RWPE2 (cell line): ENCODE measurements at regions not wholly inside any gene's neighbourhood (a gene's known extent, or its start where the extent isn't known, plus 50 kb on each side); places are given as distances from the start of the nearest gene placed in this dataset.
A peak's percentile ranks its signal among the peaks of the same experiment; 100 is the strongest.

Source experiments
- ATAC-seq: fragments of 200-7000 bp; cut with Tn5 transposase; 3 replicates; pipeline ENCODE4 v1.9.1; 2021; ENCODE audit warnings: low read depth
- DNase-seq: peaks from one replicate; pipeline ENCODE4 v3.0.0-alpha.2; 2020; ENCODE audit warnings: low spot score
- H3K27ac ChIP-seq: fragments of 450-650 bp; 2 replicates; pipeline ENCODE4 v1.5.1; 2017; ENCODE audit warnings: mild to moderate bottlenecking; ENCODE audit not compliant: poor library complexity, severe bottlenecking
- H3K27me3 ChIP-seq: fragments of 250-450 bp; sonication (Bioruptor Pico); 2 replicates; pipeline ENCODE4 v1.5.1; 2021; ENCODE audit warnings: mild to moderate bottlenecking, moderate library complexity; ENCODE audit not compliant: insufficient read depth, poor library complexity, severe bottlenecking
- H3K36me3 ChIP-seq: fragments of 250-450 bp; sonication (Bioruptor Pico); 2 replicates; pipeline ENCODE4 v1.5.1; 2020; ENCODE audit warnings: low read depth, mild to moderate bottlenecking, moderate library complexity
- H3K4me1 ChIP-seq: fragments of 250-450 bp; sonication (Bioruptor Pico); 2 replicates; pipeline ENCODE4 v1.5.1; 2021; ENCODE audit warnings: mild to moderate bottlenecking, moderate library complexity; ENCODE audit not compliant: insufficient read depth, poor library complexity, severe bottlenecking
- H3K4me3 ChIP-seq: fragments of 250-450 bp; sonication (Bioruptor Pico); 2 replicates; pipeline ENCODE4 v1.5.1; 2021; ENCODE audit warnings: mild to moderate bottlenecking, moderate library complexity; ENCODE audit not compliant: severe bottlenecking
- H3K9me3 ChIP-seq: fragments of 250-450 bp; sonication (Bioruptor Pico); 2 replicates; pipeline ENCODE4 v1.5.1; 2021; ENCODE audit warnings: mild to moderate bottlenecking, moderate library complexity; ENCODE audit not compliant: severe bottlenecking
- TF ChIP-seq, protein P1 (sequence below): fragments of 450-650 bp; IDR thresholded peaks from one replicate; pipeline ENCODE4 v1.5.1; 2017; ENCODE audit warnings: mild to moderate bottlenecking, moderate library complexity; ENCODE audit not compliant: poor library complexity, severe bottlenecking

DNA sequence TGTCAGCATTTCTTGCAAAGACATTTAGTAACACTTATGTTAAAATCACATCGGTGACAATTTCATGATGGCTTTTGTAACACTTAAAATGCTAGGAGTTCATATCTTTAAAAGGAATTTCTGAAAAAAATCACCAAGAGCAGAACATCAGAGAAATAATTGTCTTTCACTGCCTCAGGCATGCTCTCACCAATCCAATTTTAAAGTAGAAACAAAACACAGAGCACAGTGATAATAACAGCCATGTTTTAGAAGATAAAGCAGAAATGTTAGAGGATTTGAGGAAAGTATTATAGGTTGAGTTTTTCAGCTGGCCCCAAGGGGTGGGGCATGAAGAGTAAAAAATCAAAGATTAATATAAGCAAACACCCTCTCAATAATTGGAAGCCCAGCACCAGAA lies 1037.6 kb downstream of the DSC3 start:
- Histone ChIP-seq H3K36me3 (no peaks in the 10 kb centered on the region), H3K4me3 (no peak overlapping the region), H3K4me1 (no peaks in the 10 kb centered on the region), H3K27me3 (no peaks in the 10 kb centered on the region), H3K27ac (no peak overlapping the region), H3K9me3 (no peaks in the 10 kb centered on the region)
- TF ChIP-seq, protein P1, sequence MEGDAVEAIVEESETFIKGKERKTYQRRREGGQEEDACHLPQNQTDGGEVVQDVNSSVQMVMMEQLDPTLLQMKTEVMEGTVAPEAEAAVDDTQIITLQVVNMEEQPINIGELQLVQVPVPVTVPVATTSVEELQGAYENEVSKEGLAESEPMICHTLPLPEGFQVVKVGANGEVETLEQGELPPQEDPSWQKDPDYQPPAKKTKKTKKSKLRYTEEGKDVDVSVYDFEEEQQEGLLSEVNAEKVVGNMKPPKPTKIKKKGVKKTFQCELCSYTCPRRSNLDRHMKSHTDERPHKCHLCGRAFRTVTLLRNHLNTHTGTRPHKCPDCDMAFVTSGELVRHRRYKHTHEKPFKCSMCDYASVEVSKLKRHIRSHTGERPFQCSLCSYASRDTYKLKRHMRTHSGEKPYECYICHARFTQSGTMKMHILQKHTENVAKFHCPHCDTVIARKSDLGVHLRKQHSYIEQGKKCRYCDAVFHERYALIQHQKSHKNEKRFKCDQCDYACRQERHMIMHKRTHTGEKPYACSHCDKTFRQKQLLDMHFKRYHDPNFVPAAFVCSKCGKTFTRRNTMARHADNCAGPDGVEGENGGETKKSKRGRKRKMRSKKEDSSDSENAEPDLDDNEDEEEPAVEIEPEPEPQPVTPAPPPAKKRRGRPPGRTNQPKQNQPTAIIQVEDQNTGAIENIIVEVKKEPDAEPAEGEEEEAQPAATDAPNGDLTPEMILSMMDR: no peak
- no peak for DNase-seq
- ATAC-seq: no peak

DNA sequence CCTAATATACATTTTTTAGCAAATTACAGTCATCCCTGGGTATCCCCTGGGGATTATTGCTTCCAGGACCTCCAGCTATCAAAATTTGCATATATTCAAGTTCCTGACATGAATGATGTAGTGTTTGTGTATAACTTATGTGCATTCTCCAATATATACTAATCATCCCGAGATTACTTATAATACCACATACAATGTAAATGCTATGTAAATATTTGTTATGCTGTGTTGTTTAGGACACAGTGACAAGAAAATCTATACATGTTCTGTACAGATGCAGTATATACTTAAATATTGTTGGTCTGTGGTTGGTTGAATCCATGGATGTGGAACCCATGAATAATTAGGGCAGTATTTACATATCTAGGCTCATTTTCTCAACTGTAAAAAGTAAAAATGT lies 1060.3 kb downstream of the DSC3 start:
- ATAC-seq: no peak
- DNase-seq: no peak
- Histone ChIP-seq H3K36me3 (no peaks in the 10 kb centered on the region), H3K4me3 (no peak overlapping the region), H3K27ac (no peak overlapping the region), H3K27me3 (no peaks in the 10 kb centered on the region), H3K9me3 (no peaks in the 10 kb centered on the region), H3K4me1 (no peaks in the 10 kb centered on the region)
- TF ChIP-seq, protein P1: no peak

DNA sequence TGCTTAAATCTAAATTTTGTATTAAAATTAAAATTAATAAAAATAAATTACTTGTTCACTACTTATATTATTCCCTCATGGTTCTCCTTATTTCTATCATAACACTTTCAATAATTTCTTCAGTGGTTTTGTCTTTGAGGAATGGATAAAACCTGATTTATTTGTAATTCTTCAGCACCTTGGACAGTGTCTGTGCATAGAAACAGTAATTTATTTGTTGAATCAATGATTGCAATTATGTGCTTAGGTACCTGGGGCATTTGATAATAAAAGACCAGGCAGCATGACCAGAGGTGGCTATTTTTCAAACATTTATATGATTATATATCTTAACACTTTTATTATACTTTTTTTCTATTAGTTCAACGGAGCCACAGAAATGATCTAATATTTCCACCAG lies 1062.7 kb downstream of the DSC3 start:
- Histone ChIP-seq H3K4me3 (no peak overlapping the region), H3K4me1 (no peaks in the 10 kb centered on the region), H3K9me3 (no peaks in the 10 kb centered on the region), H3K36me3 (no peaks in the 10 kb centered on the region), H3K27ac (no peak overlapping the region), H3K27me3 (no peaks in the 10 kb centered on the region)
- DNase-seq (no peak), ATAC-seq (no peak)
- TF ChIP-seq, protein P1: no peak

DNA sequence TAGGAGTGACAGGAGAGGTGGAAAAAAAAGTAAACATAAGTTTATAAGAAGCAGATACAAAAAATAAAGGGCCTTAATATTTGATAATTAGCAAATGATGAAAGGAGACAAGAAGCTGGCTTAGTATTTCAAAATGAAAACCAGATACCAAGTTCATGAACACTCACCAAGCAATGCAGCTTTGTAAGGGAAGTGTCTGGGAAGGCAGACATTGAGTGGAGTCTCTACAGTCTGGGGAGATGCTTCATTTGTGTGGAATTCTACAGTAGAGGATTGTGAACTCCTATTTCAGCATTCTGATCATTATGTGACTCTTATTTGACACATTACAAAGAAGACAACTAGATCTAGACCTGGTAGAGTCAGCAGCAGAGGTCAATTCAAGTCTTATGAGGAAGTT lies 1072.7 kb downstream of the DSC3 start:
- TF ChIP-seq, protein P1: no peak
- Histone ChIP-seq H3K4me3 (no peak overlapping the region), H3K4me1 (no peaks in the 10 kb centered on the region), H3K9me3 (no peaks in the 10 kb centered on the region), H3K27me3 (no peaks in the 10 kb centered on the region), H3K36me3 (no peaks in the 10 kb centered on the region), H3K27ac (no peak overlapping the region)
- ATAC-seq (no peak), DNase-seq (no peak)

DNA sequence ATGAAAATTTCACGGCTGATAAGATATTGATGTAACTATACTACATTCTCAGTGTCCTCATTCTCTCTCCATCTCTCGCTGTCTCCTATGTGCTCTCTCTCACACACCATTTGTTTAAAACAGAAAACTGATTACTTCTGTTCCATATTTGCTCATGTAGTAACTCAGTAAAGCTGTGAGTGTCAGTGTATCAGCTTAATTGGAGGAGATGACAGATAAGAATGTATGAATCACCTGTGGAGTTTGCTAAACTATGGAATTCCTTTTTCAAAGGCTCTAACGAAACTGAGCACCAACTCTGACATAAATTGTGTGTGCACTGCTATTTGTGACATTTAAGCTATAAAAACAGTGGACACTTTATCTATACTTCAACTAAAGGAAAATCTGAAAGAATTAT lies 1080.0 kb downstream of the DSC3 start:
- Histone ChIP-seq H3K9me3 (no peaks in the 10 kb centered on the region), H3K27me3 (no peaks in the 10 kb centered on the region), H3K4me1 (no peaks in the 10 kb centered on the region), H3K36me3 (no peaks in the 10 kb centered on the region), H3K4me3 (no peak overlapping the region), H3K27ac (no peak overlapping the region)
- TF ChIP-seq, protein P1: no peak
- DNase-seq (no peak), ATAC-seq (peak; percentile 73)
